Activated CD4-positive, alpha-beta memory T cell treated with anti-CD3 and anti-CD28 coated beads for 36 hours (primary cell): ENCODE measurements at regions not wholly inside any gene's neighbourhood (a gene's known extent, or its start where the extent isn't known, plus 50 kb on each side); places are given as distances from the start of the nearest gene placed in this dataset.

Experiments used
- CTCF ChIA-PET: fragments of 350-600 bp; sonication (Branson Sonifier 250); formaldehyde crosslinking; loops from one replicate; lab custom pipeline; 2021; ENCODE audit warnings: antibody characterized with exemption, inconsistent platforms; lab: Charles Lee
- POLR2A ChIA-PET: fragments of 350-600 bp; sonication (Branson Sonifier 250); formaldehyde crosslinking; loops from one replicate; lab custom pipeline; 2021; ENCODE audit warnings: antibody characterized with exemption; lab: Charles Lee
- DNase-seq: peaks from one replicate; pipeline ENCODE4 v3.0.0-alpha.2; 2020
- H3K27ac Mint-ChIP-seq: one replicate; pipeline ENCODE4 v1.8.0; 2021; ENCODE audit warnings: mixed read lengths
- H3K27me3 Mint-ChIP-seq: one replicate; pipeline ENCODE4 v1.8.0; 2021; ENCODE audit warnings: mixed read lengths
- H3K36me3 Mint-ChIP-seq: one replicate; pipeline ENCODE4 v1.8.0; 2021; ENCODE audit warnings: mixed read lengths
- H3K4me1 Mint-ChIP-seq: one replicate; pipeline ENCODE4 v1.8.0; 2021; ENCODE audit warnings: low read depth, mixed read lengths
- H3K4me3 Mint-ChIP-seq: one replicate; pipeline ENCODE4 v1.8.0; 2021; ENCODE audit warnings: mild to moderate bottlenecking, mixed read lengths
- H3K9me3 Mint-ChIP-seq: one replicate; pipeline ENCODE4 v1.8.0; 2021; ENCODE audit warnings: mixed read lengths
- intact Hi-C: fragments of 100-400 bp; cut with micrococcal nuclease; formaldehyde crosslinking; loops from one replicate; pipeline ENCODE4 v1.15.1; 2023

DNA sequence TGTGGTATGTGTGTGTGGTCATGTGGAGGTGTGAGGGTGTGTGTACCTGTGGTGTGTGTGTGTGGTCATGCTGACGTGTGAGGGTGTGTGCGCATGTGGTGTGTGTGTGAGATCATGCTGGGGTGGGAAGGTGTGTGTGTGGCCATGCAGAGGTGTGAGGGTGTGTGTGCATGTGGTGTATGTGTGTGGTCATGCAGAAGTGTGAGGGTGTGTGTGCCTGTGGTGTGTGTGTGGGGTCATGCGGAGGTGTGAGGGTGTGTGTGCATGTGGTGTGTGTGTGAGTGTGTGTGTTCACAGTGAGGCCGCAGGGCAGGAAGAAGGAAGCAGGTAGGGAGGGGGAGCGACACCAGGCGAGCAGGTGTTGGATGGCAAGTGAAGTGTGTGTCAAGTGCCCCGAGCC lies 259.0 kb downstream of the LOXHD1 start:
- H3K9me3 Mint-ChIP-seq, result no peaks in the 10 kb centered on the region
- no peaks in the 10 kb centered on the region for H3K4me1 Mint-ChIP-seq
- intact Hi-C loops, result no loop called here
- no peak for DNase-seq
- H3K36me3 Mint-ChIP-seq, result no peaks in the 10 kb centered on the region
- no peaks in the 10 kb centered on the region for H3K27me3 Mint-ChIP-seq
- no peak overlapping the region for H3K4me3 Mint-ChIP-seq
- ChIA-PET CTCF (no interaction called here), POLR2A (no interaction called here)
- H3K27ac Mint-ChIP-seq, result no peak overlapping the region

DNA sequence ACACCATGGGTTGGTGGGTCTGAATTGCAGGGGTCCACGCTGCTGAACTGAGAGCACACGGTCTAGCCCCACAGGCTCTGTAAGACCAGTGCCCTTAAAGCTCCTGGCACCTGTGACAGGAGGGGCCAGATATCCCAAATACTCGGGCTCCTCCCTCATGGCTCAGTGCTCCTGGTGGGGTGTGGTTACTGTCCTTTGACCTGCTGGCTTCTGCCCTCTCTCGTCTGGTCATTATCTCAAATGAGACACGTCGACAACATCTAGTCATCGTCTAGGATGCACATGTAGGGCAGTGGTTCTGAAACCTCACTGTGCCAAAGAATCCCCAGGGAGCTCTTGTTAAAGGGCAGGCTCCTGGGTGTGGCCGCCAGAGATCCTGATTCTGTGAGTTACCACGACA lies 258.4 kb downstream of the LOXHD1 start:
- no peaks in the 10 kb centered on the region for H3K9me3 Mint-ChIP-seq
- no peaks in the 10 kb centered on the region for H3K27me3 Mint-ChIP-seq
- H3K4me3 Mint-ChIP-seq, result no peak overlapping the region
- H3K4me1 Mint-ChIP-seq, result no peaks in the 10 kb centered on the region
- intact Hi-C loops, result no loop called here
- H3K36me3 Mint-ChIP-seq, result no peaks in the 10 kb centered on the region
- CTCF ChIA-PET, result no interaction called here
- POLR2A ChIA-PET, result no interaction called here
- H3K27ac Mint-ChIP-seq, result no peak overlapping the region
- no peak for DNase-seq

DNA sequence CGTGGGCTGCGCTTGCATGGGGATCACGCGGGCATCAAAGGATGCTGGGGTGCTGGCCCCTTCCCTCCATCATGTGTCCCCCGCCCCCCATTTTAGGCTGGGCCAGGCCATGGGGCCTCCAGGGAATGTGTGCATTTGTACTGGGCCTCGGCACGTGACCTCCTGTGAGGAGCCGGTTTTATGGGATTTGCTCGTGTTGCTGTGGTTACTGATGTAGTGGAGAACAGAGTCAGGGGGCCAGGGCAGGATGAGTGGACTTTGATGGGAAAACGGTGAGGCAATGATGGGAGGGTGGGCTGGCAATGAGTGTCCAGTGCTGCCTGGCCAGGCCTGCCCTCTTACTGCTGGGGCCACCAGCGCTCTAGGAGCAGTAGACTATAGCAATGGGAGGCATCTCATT lies 257.7 kb downstream of the LOXHD1 start:
- no peaks in the 10 kb centered on the region for H3K36me3 Mint-ChIP-seq
- DNase-seq, result no peak
- no peaks in the 10 kb centered on the region for H3K27me3 Mint-ChIP-seq
- H3K4me3 Mint-ChIP-seq, result no peak overlapping the region
- CTCF ChIA-PET, result no interaction called here
- no peaks in the 10 kb centered on the region for H3K9me3 Mint-ChIP-seq
- intact Hi-C loops, result no loop called here
- no peaks in the 10 kb centered on the region for H3K4me1 Mint-ChIP-seq
- no peak overlapping the region for H3K27ac Mint-ChIP-seq
- POLR2A ChIA-PET, result no interaction called here

DNA sequence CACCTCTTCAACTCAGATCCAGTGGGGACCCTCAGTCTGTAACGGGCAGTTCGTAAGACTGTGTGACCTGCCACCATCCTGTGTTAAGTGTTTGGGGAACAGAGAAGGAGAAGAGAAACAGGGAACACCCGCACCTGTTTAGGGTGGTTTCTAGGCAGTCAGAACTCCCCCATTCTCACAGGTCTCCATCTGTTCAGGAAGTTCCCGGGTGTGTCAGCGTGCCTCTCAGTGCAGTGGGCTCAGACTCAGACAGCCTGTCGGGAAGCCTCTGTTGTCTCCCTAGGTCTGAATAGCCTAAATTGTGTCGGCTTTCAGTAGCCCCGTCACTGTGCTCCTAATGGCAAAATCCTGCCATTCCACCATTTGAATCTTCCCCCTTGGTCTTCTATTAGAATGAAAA lies 256.6 kb downstream of the LOXHD1 start:
- Mint-ChIP-seq H3K27me3 (peaks cover 3% of the 10 kb centered on the region), H3K36me3 (no peaks in the 10 kb centered on the region), H3K27ac (no peak overlapping the region), H3K4me1 (no peaks in the 10 kb centered on the region), H3K9me3 (no peaks in the 10 kb centered on the region), H3K4me3 (no peak overlapping the region)
- POLR2A ChIA-PET, result no interaction called here
- DNase-seq, result no peak
- CTCF ChIA-PET, result no interaction called here
- intact Hi-C loops, result no loop called here

DNA sequence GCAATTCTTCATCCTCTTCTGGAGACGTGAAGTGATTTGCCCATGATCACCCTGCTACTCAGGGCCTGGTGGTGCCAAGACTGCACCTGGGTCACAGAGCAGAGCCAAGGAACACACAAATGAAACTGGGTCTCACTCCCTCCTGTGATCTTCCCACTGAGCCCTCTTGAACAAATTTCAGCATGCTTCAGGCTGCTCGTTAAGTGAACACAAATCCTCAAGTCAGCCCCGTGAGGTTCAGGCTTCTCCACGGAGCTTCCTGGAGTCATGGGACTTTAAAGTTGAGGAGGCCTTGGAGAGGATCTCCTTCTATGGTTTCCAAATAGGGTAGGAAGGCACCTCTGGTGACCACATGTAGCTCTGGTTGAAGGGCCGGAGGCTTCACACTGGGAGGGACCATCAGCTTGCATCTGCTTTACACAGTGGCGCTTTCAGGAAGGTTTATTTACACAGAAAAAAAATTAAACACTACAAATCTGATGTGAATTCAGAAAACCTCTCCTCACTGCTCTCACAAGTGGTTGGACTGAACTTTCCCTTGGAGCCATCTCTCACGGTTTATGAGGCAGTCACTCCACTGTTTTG lies 255.4 kb downstream of the LOXHD1 start:
- ChIA-PET CTCF (no interaction called here), POLR2A (no interaction called here)
- H3K9me3 Mint-ChIP-seq, result no peaks in the 10 kb centered on the region
- peaks cover 3% of the 10 kb centered on the region for H3K27me3 Mint-ChIP-seq
- DNase-seq, result no peak
- H3K27ac Mint-ChIP-seq, result no peak overlapping the region
- no peak overlapping the region for H3K4me3 Mint-ChIP-seq
- no peaks in the 10 kb centered on the region for H3K36me3 Mint-ChIP-seq
- H3K4me1 Mint-ChIP-seq, result no peaks in the 10 kb centered on the region
- intact Hi-C loops, result no loop called here

DNA sequence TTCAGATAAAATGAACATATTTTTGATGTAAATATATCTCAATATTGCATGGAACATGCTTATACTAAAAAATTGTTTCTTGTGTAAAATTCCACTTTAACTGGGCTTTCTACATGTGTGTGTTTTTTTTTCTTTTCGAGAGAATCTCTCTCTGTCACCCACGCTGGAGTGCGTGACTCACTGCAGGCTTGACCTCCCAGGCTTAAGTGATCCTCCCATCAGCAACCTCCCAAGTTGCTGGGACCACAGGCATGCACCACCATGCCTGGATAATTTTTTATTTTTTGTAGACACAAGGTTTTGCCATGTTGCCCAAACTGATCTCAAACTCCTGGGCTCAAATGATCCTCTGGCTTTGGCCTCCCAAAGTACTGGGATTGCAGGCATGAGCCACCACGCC lies 254.6 kb downstream of the LOXHD1 start:
- POLR2A ChIA-PET, result no interaction called here
- CTCF ChIA-PET, result no interaction called here

DNA sequence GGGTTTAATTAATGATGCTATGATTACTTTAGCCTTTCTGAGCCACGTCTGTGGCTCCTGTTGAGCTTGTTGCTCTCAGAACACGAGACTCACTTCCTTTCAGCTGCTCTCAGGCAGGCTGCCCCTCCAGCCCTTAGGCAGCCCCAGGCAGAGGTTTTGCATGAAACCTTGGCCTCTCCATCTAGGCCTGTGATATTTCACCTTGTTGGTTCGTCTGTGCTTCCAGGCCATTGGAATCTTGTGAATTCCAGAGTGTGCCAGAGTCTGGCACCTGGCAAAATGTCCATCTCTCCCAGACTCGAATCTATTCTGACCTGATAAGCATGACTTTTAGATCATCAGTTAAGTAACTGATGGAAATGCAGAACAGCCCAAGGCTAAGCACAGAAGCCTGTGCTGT lies 254.1 kb downstream of the LOXHD1 start:
- no peak for DNase-seq
- no peaks in the 10 kb centered on the region for H3K4me1 Mint-ChIP-seq
- H3K4me3 Mint-ChIP-seq, result no peak overlapping the region
- no peak overlapping the region for H3K27ac Mint-ChIP-seq
- ChIA-PET POLR2A (no interaction called here), CTCF (no interaction called here)
- H3K36me3 Mint-ChIP-seq, result no peaks in the 10 kb centered on the region
- no peaks in the 10 kb centered on the region for H3K9me3 Mint-ChIP-seq
- intact Hi-C loops, result no loop called here
- peaks cover 3% of the 10 kb centered on the region for H3K27me3 Mint-ChIP-seq

More for the DNA sequence above, 254.6 kb downstream of the LOXHD1 start:
- intact Hi-C loops, result no loop called here
- DNase-seq, result no peak
- Mint-ChIP-seq H3K9me3 (no peaks in the 10 kb centered on the region), H3K4me1 (no peaks in the 10 kb centered on the region), H3K4me3 (no peak overlapping the region), H3K36me3 (no peaks in the 10 kb centered on the region), H3K27me3 (peaks cover 3% of the 10 kb centered on the region), H3K27ac (no peak overlapping the region)

DNA sequence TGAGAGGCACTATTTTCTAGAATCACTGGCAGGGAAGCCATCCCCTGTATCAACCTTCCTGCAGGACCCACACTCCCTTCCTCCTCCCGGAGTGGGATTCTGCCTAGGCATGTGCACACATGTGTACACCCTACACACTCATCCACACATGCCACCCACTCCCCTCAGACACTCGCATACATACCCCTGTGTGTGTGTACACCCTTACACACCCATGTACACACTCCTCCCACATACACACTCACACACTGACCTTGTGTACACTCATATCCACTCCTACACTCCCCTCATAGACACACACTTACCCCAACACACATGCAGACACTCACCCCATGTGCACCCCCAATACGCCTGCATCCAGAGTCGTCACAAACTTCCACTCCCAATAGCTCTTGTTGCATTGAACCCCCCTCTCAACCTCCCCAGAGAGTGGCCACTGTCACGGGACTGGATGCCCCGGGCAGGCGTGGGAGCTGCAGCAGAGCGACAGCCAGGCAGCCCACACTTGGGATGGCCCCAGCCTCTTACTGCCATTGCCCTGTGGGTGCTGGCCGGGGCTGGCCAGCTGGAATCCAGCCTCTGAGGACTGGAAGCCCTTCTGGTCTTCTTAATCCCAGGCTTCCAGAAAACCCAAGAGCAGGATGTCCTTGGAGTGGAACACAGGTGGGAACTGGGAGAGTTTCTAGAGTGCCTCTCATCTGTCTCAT lies 251.0 kb downstream of the LOXHD1 start:
- intact Hi-C loops, result no loop called here
- H3K4me3 Mint-ChIP-seq, result no peak overlapping the region
- H3K9me3 Mint-ChIP-seq, result no peaks in the 10 kb centered on the region
- ChIA-PET POLR2A (no interaction called here), CTCF (no interaction called here)
- no peak for DNase-seq
- H3K4me1 Mint-ChIP-seq, result no peaks in the 10 kb centered on the region
- no peaks in the 10 kb centered on the region for H3K36me3 Mint-ChIP-seq
- no peak overlapping the region for H3K27ac Mint-ChIP-seq
- H3K27me3 Mint-ChIP-seq, result peaks cover 3% of the 10 kb centered on the region

DNA sequence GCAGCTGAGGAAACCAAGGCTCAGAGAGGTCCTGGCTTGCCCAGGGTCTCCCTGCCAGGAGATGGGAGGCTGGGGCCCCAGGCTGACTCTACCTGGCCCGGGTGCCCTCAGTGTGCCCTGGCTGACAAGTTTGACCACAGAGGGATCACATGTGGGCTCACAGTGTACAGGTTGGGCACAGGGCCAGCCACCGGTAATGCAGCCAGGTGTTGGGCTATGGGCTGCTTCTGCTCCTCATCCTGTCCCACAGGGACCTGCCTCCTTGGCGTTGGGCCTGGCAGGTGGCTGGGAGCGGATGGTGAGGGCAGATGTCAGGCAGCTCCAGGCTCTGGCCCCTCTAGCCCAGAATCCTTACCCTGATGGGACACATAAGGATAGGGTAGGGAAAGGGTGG lies 250.5 kb downstream of the LOXHD1 start:
- no peak overlapping the region for H3K4me3 Mint-ChIP-seq
- H3K36me3 Mint-ChIP-seq, result no peaks in the 10 kb centered on the region
- no peaks in the 10 kb centered on the region for H3K9me3 Mint-ChIP-seq
- POLR2A ChIA-PET, result no interaction called here
- no peak overlapping the region for H3K27ac Mint-ChIP-seq
- intact Hi-C loops, result no loop called here
- no peaks in the 10 kb centered on the region for H3K4me1 Mint-ChIP-seq
- DNase-seq, result no peak
- CTCF ChIA-PET, result no interaction called here
- peaks cover 3% of the 10 kb centered on the region for H3K27me3 Mint-ChIP-seq

DNA sequence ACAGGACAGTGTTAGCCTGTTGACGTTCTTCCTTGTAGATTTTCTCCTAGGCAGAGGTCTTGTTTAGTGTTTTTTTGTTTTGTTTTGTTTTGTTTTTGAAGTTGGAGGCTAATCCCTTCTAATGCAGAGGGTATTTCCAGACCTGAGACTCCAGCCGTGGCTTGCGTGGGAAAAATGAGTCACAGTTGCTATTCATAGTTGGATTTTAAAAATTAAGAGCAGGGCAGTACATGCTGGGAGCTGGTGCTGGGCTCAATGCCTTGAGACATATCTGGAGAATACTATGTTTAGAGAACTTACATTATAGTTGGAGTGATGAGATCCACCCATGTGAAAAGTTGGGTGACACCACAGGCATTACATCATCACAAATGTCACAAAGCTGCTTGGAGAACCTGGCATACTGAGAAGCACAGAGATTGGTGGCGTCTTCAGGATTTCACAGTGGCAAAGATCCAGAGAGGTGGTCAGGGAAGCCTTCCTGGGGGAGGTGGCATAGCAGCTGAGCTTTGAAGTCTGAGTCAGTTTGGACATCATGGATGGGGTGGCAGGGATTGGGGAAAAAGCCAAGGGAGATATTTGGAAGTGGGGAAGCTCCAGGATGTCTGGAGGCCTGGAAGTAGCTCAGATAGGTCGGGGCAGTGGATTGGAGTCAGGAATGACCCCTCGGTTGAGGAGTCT lies 249.4 kb downstream of the LOXHD1 start:
- POLR2A ChIA-PET, result no interaction called here
- CTCF ChIA-PET, result interaction anchor here (1.0 kb wide), 1 partner anchor 234 kb away, joined by 4 read pairs; a partner anchor contains a TSS
- Mint-ChIP-seq H3K4me1 (no peaks in the 10 kb centered on the region), H3K9me3 (no peaks in the 10 kb centered on the region), H3K4me3 (no peak overlapping the region), H3K27me3 (peaks cover 3% of the 10 kb centered on the region), H3K27ac (no peak overlapping the region), H3K36me3 (no peaks in the 10 kb centered on the region)
- intact Hi-C loops, result no loop called here
- no peak for DNase-seq

DNA sequence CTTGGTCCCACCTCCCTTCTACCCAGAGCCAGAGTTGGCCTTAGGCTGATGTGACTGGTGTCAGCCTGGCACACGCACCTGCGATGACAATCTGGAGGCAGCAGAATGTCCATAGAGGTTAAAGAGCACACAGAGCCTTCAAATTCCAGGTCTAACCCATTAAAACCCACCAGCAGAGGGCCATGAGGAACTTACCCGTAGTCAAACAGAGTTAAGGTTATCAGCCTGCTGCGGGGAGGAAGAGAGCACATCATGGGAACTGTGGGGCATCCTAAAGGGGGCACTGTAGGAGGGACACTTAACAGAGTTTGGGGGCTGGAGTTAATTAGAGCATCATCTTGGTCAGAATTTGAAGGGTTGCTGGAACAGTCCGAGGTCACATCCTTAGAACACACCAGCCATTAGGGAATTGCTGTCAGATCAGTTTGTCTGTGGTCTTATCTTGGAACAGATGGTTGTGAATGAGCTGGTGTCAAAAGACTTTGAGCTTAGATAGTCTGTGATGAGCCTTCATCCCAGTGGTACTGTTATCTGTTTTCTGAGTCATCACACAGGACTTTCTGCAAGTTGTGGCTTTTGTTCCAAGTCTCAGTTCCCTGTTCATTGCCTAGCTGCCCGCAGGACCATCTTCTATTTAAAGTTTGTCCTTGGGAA lies 248.6 kb downstream of the LOXHD1 start:
- Mint-ChIP-seq H3K9me3 (no peaks in the 10 kb centered on the region), H3K4me3 (no peak overlapping the region), H3K36me3 (no peaks in the 10 kb centered on the region), H3K27me3 (peaks cover 3% of the 10 kb centered on the region), H3K27ac (no peak overlapping the region), H3K4me1 (no peaks in the 10 kb centered on the region)
- DNase-seq, result no peak
- intact Hi-C loops, result no loop called here
- ChIA-PET CTCF (no interaction called here), POLR2A (no interaction called here)

DNA sequence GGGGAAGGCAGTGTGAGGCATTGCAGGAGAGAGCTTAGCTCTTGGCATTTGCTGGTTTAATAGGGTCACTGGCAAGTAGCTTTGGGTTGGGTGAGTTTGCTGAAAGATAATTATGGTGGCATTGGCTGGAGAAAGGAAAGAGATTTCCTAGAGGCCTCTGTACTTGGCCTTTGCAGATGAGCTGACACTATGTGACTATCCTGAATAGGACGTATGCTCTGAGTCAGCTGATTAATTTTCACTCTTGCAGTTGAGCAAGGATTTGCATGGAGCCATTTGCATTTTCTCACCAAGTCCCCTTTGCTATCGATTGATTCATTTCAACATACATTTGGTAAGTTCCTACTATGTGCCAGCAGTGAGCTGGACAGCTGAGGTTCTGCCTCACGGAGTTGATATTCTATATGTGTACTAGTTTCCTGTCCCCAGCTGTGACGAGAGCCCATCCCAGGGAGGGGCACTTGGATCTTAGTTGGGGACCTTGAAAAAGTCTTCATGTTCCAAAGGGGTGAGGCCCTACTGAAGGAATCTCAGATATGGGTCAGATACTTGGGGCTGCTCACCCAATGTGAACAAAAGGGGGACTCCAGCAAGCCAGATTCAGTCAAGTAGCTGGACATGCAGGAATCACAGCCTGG lies 245.7 kb downstream of the LOXHD1 start:
- CTCF ChIA-PET, result interaction anchor here (1.6 kb wide), 1 partner anchor 247 kb away, joined by 4 read pairs; no protein-coding TSS in a partner anchor
- H3K27ac Mint-ChIP-seq, result no peak overlapping the region
- POLR2A ChIA-PET, result no interaction called here
- no peak overlapping the region for H3K4me3 Mint-ChIP-seq
- H3K27me3 Mint-ChIP-seq, result no peaks in the 10 kb centered on the region
- intact Hi-C loops, result no loop called here
- DNase-seq, result no peak
- no peaks in the 10 kb centered on the region for H3K9me3 Mint-ChIP-seq
- no peaks in the 10 kb centered on the region for H3K4me1 Mint-ChIP-seq
- no peaks in the 10 kb centered on the region for H3K36me3 Mint-ChIP-seq
